NOMO-1 treated with DMSO at 0.1 percent for 48 hours (cell line): ENCODE measurements at regions not wholly inside any gene's neighbourhood (a gene's known extent, or its start where the extent isn't known, plus 50 kb on each side); places are given as distances from the start of the nearest gene placed in this dataset.
A peak's percentile ranks its signal among the peaks of the same experiment; 100 is the strongest.

Source experiments
- DNase-seq: peaks from one replicate; lab custom pipeline; 2025; ENCODE audit not compliant: unreplicated experiment; lab: John Stamatoyannopoulos, UW

DNA sequence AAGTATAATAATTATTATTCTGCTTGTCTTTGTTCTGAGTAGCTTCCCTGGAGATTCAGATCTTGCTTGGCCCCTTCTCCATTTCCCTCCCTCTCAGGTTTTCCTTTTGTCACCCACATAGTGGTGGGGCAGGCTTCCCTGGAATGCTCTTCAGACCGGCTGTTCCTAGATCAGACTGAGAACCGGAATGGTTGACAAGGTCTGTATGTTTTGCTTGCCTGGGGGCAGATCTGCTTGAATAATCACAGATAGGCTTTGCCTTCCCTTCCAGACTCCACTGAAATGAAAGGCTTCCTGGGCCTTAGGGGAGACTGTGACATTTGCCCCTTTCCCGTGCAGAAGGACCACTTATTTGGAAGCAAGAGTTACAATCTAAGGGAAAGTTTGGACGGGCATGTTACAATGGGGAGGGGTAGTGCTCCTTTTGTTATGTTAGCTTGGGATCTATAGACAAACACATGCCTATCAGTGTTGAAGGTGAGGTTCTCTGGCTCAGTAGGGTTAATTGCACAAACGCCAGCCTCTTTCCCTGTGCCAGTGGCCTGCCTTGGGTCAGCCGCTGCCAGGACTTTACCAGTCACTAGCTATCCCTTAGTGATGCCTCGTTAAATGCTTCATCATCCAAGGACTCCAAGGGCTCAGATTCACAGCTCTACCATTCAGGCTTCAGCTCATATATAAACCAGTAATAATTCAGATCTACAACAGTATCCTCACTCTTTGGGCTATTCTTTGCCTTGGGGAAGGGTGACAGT lies 178.6 kb downstream of the SNAPC1 start:
- DNase-seq, result no peak

DNA sequence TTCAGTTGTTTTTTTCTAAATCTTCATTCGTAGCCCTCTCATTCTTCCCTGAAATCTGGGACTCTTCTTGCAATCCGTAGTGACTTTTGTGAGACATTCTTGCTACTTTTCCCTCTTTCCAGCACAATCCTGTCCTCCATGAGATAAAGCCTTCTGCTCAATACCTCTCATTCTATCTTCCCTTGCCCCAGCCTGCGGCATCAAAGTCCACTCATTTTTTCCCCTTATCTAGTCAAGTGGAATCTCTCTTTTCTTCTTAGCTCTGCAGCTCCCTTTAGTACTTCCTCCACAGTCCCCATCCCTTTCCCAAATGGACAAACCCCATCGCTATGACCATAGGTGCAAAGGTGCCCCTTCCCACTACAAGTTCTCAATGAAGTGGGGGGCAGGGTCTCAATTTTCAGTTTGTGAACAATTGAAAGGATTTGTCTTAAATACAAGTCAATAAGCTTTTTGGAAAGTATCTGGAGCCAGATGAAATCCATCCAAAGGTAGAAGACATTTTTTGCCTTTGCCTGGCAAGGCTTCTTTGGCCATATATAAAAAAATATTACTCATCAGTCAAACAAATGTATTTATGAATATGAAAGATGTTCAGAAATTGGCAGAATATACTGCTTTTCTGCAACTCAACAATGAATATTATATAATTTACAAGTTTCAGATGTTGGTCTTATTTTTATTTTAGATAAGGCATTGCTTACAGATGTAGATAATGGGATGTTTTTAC lies 179.4 kb downstream of the SNAPC1 start:
- no peak for DNase-seq

DNA sequence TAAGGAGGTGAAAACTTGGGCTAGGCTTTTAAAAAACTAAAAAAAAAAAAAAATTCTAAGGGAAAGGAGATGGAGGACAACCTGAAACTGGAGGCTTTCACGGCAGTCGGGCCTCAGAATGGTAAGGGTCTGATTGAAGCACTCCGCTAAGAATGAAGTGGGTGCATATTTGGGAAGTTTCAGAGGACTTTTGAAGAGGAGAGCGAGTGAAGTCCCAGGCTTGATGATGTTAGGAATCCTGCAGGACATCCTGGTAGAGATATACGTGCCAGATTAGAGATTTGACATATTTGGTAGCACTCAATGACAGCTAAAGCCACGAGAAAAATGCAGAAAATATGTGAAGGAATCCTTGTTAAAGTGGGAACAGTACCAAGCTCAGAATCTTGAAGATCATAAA lies 186.2 kb downstream of the SNAPC1 start:
- DNase-seq, result no peak

DNA sequence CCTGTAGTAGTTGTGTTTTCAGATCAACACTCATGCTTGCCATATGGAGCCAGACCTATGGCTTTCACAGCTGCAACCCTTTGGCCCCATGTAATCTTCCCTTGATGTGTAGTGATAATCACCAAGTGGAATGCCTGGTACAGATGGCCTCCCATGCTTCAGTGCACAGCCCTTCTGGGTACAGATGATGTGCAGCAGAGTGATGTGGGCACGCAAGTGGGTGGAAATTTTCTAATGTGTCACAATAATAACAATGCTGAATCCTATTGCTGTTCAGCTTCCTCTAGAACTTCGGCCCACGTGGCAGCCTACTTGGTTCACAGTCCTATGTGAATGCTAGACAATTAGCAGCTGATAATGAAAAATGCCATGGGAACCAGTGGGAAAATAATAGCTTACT lies 188.1 kb downstream of the SNAPC1 start:
- DNase-seq, result no peak

DNA sequence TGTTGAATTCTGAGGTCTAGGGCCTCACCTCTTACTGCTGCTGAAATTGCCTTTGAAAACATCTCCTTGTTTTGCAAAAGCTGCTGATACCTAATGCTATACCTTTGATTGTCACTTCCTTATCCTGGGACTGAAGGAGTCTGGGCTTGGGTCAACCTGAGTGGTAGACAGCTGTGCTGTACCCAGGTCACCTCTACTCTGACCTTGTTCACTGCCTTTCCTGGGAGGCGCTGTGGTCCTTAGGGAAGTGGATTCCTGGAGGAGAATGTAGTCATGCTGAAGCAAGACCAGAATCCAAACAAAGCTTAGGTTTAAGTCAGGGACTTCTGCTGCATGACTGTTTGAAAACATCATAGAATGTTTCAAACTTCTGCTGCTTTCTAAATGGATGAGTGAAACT lies 191.4 kb downstream of the SNAPC1 start:
- no peak for DNase-seq

DNA sequence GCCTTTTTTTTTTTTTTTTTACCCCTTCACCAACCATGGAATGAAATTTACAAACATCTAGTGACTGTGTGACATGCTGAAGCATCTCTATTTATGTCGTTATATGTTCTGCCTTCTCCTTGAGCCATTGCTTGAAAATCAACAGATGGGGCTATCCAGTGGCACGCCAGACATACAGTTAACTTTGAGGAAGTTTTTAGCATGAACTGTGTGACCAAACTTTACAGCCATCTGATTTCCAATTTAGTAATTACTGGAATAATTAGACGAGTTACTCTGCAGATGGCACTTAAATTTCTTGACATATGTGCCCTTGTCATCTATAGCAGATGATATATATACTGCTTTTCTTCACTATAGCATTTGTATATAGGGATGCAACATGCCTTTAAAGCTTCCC lies 192.1 kb downstream of the SNAPC1 start:
- DNase-seq, result no peak

DNA sequence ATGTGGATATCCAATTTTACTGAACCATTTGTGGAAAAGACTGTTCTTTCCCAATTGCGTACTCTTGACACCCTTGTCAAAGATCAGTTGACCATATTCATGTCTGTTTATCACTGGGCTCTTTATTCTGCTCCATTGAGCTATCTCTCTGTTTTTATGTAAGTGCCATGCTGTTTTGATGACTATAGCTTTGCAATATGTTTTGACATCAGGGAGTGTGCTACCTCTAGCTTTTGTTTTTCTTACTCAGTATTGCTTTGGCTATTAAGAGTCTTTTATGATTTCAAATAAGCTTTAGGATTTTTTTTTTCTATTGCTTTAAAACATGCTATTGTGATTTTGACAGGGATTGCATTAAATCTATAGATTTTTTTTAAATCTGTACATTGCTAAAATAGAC lies 194.3 kb downstream of the SNAPC1 start:
- DNase-seq, result no peak

DNA sequence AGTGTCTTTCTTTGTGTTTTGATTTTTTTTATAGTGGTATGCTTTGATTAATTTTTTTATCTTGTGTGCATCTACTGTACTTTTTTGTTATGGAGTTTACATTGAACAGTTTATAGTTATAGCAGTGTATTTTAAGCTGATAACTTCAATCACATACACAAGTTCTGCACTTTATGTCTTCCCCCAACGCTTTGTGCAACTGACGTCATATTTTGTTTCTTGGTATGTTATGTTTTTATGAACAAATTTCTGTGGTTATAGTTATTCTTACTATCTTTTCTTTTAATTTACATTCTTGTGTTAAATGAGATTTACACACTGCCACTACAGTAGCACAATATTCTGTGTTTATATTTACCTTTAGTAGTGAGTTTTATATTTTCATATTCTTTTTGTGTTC lies 197.1 kb downstream of the SNAPC1 start:
- DNase-seq, result no peak

DNA sequence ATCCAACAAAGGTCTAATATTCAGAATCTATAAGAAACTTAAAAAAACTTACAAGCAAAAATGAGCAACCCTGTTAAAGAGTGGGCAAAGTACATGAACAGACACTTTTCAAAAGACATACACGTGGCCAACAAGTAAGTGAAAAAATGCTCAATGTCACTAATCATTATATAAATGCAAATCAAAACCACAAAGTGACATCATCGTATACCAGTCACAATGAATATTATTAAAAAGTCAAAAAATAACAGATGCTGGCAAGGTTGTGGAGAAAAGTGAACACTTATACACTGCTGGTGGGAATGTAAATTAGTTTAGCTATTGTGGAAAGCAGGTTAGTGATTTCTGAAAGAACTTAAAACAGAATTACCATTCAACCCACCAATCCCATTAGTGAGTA lies 199.1 kb downstream of the SNAPC1 start:
- DNase-seq, result no peak

DNA sequence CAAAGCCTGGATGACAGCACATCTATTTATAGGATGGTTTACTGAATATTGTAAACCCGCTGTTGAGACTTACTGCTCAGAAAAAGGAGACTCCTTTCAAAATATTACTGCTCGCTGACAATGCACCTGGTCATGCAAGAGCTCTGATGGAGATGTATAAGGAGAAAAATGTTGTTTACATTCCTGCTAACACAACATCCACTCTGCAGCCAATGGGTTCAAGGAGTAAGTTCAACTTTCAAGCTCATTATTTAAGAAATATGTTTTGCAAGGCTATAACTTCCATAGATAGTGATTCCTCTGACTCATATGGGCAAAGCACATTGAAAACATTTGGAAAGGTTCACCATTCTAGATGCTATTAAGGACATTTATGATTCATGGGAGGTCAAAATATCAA lies 201.7 kb downstream of the SNAPC1 start:
- DNase-seq, result no peak

DNA sequence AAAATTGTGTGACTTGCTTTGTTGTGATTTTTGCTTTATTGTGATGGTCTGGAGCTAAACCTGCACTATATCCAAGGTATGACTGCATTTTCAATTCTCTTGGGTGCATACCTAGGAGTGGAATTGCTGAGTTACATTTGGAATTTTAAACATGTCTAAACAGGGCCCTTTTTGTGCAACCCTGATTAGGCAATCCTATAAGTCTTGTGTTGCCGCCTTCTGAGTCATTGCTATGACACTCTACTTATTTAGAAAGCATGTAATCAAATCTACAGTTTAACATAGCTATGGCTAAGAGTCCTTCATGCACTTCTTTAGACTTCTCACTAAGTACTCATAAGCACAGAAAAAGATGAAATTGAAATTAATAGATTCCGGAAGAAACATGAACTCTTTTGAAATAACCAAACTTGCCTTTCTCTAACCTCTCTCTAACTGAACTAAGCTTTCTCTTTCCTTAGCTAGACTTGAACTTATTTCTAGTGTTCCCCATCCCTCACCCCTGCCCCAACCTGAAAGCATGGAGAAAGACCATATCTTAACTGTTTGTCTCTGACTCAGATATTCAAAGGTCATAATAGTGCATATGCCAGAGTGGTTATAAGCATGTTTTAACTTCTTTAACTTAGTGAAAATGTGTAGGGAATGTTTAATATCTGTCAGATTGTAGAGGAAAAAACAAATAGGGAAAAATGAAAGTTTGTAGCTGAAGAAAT lies 203.0 kb downstream of the SNAPC1 start:
- DNase-seq, result peak; percentile 2

DNA sequence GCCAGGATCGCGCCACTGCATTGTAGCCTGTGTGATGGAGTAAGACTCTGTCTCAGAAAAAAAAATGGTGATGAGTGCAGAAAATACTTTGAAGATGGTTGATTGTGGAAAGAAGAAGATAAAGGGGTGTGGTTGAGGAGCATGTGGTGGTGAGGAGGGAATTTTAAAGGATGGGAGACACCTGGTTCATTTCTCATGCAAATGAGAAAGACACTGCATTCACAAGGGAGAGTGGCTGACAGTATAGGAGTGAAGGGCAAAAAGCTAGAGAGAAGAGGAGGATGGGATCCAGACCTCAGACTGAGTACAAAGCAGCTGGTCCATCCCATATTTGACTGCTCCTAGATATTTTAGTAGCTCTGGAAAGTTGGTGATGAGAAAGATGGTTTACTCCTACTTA lies 206.0 kb downstream of the SNAPC1 start:
- no peak for DNase-seq

DNA sequence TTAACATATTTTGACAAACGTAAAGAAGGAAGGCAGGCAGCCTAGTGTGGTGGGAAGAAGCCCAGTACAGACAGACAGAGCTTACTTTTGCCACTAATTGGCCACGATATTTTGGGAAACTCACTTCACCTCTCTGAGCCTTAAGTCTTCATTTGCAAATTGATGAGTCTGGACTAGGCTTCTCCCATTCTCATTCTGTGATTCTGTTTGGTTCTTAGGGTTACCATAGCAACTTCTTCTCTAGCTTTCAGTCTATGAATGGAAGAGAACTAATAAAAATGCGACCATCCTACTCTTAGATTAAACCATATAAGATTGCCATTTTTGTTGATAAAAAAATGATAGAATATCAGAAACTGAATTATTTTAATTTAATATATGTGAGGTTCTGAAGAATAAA lies 210.5 kb downstream of the SNAPC1 start:
- no peak for DNase-seq

DNA sequence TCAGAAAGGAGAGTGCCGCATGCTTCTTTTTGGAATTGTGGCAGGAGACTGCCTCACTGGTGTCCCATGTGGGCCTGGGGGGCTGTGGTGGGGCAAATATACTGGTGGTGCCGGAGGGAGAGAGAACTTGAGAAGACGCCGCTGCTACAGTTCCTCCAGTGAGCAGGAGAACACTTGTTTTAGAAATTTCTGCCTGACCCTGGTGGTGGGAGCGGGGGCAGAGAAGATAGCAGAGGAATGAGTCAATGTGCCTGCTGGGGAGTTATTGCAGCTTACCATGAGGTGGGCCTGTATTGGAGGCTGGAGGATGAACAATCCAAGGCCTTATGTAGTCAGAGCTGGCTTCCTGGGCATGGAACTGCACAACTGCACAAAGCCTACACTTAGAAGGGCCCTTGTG lies 211.8 kb downstream of the SNAPC1 start:
- no peak for DNase-seq

DNA sequence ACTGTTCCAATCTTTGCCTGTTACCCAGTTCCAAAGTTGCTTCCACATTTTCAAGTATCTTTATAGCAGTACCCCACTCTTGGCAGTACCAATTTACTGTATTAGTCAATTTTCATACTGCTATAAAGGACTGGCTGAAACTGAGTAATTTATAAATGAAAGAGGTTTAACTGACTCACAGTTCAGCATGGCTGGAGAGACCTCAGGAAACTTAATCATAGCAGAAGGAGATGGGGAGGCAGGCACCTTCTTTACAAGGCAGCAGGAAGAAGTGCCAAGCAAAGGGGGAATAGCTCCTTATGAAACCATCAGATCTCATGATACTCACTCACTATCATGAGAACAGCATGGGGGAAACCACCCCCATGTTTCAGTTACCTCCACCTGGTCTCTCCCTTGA lies 215.0 kb downstream of the SNAPC1 start:
- no peak for DNase-seq

DNA sequence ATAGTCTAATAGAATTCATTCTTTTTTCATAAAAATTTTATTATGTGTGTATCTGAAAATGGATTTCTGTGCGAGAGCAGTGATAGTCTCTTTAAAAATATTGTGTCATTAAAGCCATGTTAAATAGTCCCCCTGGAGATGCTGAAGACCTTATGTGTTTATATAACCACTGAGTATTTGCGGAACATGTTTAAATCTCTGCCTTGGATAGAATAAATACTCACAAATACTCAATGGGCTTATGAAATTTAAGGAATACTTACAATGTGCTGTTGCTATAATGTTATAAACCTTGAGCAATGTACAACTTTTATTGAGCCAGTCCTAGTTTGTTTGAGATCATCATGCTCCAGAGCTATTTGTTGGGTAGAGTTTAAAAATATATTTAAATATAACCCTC lies 226.0 kb downstream of the SNAPC1 start:
- no peak for DNase-seq

DNA sequence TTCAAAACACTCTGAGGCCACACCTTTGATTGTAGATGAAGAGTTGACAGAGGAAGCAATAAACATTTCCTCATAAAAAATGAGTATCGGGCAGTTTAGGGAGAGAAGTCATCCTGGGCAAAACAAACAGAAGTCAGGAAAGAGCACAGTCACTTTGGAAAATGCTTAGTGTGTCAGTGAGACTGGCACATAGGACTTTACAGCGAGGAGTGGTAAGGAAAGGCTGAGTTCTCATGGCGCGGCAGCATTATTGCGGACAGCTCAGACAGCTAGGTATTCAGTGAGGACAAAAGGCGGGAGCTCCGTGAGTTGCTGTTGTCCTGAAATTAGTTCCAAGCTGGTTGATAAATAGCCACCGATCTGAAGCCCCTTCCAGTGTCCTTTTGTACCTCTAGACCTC lies 229.9 kb downstream of the SNAPC1 start:
- DNase-seq, result no peak

DNA sequence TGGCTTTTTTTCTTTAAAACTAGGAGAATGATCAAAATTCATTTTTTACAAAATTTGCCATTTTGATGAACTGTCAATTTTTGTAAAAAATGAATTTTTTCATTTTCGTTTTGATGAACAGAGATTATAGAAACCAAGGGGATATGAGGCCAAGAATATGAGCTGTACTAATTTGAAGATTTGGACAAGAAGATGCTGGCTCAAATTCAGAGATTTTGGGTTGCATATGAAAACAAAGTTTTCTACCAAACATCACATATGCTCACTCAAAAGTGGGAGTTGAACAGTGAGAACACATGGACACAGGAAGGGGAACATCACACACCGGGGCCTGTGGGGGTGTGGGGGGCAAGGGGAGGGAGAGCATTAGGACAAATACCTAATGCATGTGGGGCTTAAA lies 230.7 kb downstream of the SNAPC1 start:
- no peak for DNase-seq

DNA sequence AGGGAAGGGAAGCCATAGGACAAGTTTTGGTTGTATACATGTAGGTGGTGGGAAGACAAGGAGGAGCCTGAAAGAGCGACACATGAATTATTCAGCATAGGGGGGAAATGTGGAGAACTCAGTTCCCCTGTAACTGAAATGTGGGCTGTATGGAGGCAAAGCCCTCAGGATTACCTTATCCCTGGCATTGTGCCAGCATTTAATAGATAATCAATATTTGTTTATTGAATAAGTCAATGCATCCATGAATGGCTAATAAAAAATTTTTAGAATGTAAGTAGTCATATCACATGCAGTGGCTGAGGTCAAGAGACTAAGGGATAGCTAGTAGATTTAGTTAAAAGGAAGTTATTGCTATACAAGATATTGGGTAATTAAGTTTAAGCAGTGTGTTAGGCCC lies 232.4 kb downstream of the SNAPC1 start:
- DNase-seq, result no peak

DNA sequence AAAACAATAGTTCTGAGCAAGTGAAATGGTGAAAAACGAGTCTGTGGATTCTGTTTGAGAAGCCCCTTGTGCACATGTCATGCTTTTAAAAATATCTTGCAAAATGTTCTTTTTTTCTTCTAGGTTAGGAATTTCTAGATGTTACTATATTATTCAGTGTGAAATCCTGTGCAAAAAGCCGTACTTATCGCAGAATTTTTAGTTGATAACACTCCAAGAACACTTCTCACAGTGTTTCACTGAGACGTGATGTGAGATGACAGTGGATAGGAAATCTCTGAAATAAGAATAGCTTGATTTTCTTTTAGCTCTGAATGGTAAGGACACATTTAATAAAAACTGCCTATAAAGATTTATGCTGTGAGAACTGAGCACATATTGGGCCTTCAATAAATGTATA lies 234.5 kb downstream of the SNAPC1 start:
- no peak for DNase-seq

DNA sequence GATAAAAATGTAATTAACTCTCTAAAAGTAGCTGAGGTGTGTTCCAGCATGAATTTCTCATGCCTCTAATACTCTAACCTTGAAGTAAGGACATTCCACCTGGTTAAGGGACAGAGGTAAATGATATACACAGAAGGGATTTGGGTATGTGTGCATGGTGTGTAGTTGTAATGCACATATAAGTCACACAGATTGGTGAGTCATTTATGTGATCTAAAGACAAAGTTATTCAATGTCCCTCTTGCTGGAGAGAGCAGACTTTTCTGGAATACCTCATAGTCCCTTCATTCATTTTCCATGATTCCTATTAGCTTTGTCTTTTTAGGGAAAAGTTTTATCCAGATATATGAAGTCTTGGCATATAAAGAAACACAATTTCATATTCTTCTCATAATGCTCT lies 234.9 kb downstream of the SNAPC1 start:
- DNase-seq, result no peak

DNA sequence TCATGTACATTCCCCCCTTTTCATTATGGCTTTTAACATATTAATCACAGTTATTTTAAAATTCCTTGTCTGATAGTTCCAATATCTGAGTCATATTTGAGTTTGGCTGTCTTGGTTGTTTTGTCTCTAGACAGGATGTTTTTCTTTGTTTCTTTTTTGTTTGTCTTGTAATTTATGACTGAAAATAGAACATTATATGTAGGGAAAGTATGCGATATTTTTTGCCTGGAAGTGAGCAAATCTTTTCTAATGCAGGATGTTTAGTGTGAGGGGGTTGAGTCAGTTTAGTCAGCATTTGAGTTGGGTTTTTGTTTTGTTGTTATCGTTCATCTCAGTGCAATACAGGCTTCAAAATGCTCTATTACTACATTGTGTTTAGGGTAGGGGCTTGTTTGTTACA lies 239.7 kb downstream of the SNAPC1 start:
- DNase-seq, result no peak
